ENCODE measurements at regions not wholly inside any gene's neighbourhood (a gene's known extent, or its start where the extent isn't known, plus 50 kb on each side); places are given as distances from the start of the nearest gene placed in this dataset.
"Not testable (repeated sequence)": the region's sequence is repeated elsewhere in the genome, so short reads cannot be mapped to it uniquely, and the experiment has no call there.

GRCh38 chr12:124645530-124646244 lies 78.3 kb upstream of the NCOR2 start:
- 78 to 80% methylated on average over 17 to 18 of the region's 18 CpGs for WGBS, 2 donors
- no peak for DNase-seq (ENCODE audit: low spot score in 2 of 2)
- no peak overlapping the region for H3K4me3 ChIP-seq (ENCODE audit: low read depth, poor library complexity, severe bottlenecking)
- TF ChIP-seq CTCF (IDR thresholded peaks at IDR 0.05) = no peak
- TF ChIP-seq POLR2A (IDR thresholded peaks at IDR 0.05) = no peak
- intact Hi-C loops (cut with DNase I; ENCODE audit: low total_unique reads) = no loop called here

GRCh38 chr12:124643768-124644167 lies 76.4 kb upstream of the NCOR2 start:
- WGBS, 2 donors = 94 to 95% methylated on average over 6 of the region's 6 CpGs
- H3K4me3 ChIP-seq (ENCODE audit: low read depth, poor library complexity, severe bottlenecking); intact Hi-C loops (cut with DNase I; ENCODE audit: low total_unique reads); DNase-seq (ENCODE audit: low spot score in 2 of 2): not testable (repeated sequence)

- no peak for DNase-seq (ENCODE audit: low spot score in 2 of 2)
- no peak for TF ChIP-seq POLR2A (IDR thresholded peaks at IDR 0.05)
- TF ChIP-seq CTCF (IDR thresholded peaks at IDR 0.05) = no peak
- H3K4me3 ChIP-seq (ENCODE audit: low read depth, poor library complexity, severe bottlenecking) = no peak overlapping the region
- 92 to 95% methylated on average over 8 of the region's 8 CpGs for WGBS, 2 donors
- intact Hi-C loops (cut with DNase I; ENCODE audit: low total_unique reads) = no loop called here
Measured at GRCh38 chr12:124642105-124642504, 74.7 kb upstream of the NCOR2 start.

- WGBS, 2 donors = 61 to 63% methylated on average over 6 of the region's 6 CpGs
- no peak overlapping the region for H3K4me3 ChIP-seq (ENCODE audit: low read depth, poor library complexity, severe bottlenecking)
- DNase-seq (ENCODE audit: low spot score in 2 of 2) = no peak
- no peak for TF ChIP-seq POLR2A (IDR thresholded peaks at IDR 0.05)
- TF ChIP-seq CTCF (IDR thresholded peaks at IDR 0.05) = no peak
- intact Hi-C loops (cut with DNase I; ENCODE audit: low total_unique reads) = no loop called here
Measured at GRCh38 chr12:124641591-124641990, 74.2 kb upstream of the NCOR2 start.

GRCh38 chr12:124640056-124640455 lies 72.6 kb upstream of the NCOR2 start:
- DNase-seq (ENCODE audit: low spot score in 2 of 2) = no peak
- H3K4me3 ChIP-seq (ENCODE audit: low read depth, poor library complexity, severe bottlenecking) = no peak overlapping the region
- no peak for TF ChIP-seq CTCF (IDR thresholded peaks at IDR 0.05)
- no peak for TF ChIP-seq POLR2A (IDR thresholded peaks at IDR 0.05)
- intact Hi-C loops (cut with DNase I; ENCODE audit: low total_unique reads) = no loop called here
- 18 to 35% methylated on average over 5 of the region's 5 CpGs for whole genome bisulfite sequencing, 2 donors

GRCh38 chr12:124639122-124639806 lies 71.9 kb upstream of the NCOR2 start:
- intact Hi-C loops (cut with DNase I; ENCODE audit: low total_unique reads) = no loop called here
- no peak for TF ChIP-seq POLR2A (IDR thresholded peaks at IDR 0.05)
- no peak for TF ChIP-seq CTCF (IDR thresholded peaks at IDR 0.05)
- no peak overlapping the region for H3K4me3 ChIP-seq (ENCODE audit: low read depth, poor library complexity, severe bottlenecking)
- DNase-seq (ENCODE audit: low spot score in 2 of 2) = no peak
- 35 to 40% methylated on average over 6 of the region's 6 CpGs for WGBS, 2 donors

Data from lower leg skin (tissue), 4 donors.